ENCODE measurements at regions not wholly inside any gene's neighbourhood (a gene's known extent, or its start where the extent isn't known, plus 50 kb on each side); places are given as distances from the start of the nearest gene placed in this dataset.

GRCh38 chr1:72911656-72912055 lies 629.3 kb upstream of the NEGR1 start:
- no peak for DNase-seq

- no peak for DNase-seq
Observed at GRCh38 chr1:72896256-72896655, 613.9 kb upstream of the NEGR1 start.

GRCh38 chr1:72892461-72892860 lies 610.1 kb upstream of the NEGR1 start:
- DNase-seq: no peak

GRCh38 chr1:72891976-72892375 lies 609.6 kb upstream of the NEGR1 start:
- DNase-seq: no peak

DNA sequence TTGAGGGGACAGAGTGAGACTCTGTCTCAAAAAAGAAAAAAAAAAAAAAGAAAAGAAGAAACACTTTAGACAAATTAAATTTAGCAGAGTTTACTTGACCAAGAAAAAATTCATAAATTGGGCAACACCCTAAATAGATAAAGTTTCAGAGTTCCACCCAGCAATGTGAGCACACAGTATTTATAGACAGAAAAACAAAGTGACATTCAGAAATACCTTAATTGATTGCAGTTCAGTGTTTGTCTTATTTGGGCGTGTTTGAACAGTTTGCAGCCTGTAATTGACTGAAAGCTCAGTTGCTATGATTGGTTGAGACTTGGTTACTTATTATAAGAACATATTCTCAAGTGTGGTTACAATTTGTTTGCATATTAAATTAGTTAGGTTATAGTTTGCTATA lies 603.5 kb upstream of the NEGR1 start:
- no peak for DNase-seq

- no peak for DNase-seq
Observed at GRCh38 chr1:72885017-72885416, 602.7 kb upstream of the NEGR1 start.

GRCh38 chr1:72869873-72870272 lies 587.5 kb upstream of the NEGR1 start:
- DNase-seq: no peak

- no peak for DNase-seq
Observed at GRCh38 chr1:72869441-72869840, 587.1 kb upstream of the NEGR1 start.

DNA sequence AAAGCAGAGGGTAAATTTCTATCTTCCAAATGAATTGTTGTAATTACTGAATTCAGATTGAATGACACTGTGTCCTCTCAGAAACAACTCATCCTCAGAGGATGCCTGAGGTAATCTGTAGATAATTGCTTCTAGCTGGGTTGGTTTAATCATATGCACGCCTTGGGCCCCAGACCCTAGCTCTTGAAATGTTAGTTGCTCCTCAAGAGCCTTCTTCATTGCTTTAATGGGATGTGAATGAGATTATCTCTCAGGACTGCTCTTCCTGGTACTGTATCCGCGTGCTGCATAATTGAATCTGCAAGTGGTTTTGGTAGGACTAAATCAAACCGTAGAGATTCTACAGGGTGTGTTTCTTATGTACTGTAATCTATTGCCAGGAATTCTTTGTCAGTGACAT lies 569.3 kb upstream of the NEGR1 start:
- no peak for DNase-seq

DNA sequence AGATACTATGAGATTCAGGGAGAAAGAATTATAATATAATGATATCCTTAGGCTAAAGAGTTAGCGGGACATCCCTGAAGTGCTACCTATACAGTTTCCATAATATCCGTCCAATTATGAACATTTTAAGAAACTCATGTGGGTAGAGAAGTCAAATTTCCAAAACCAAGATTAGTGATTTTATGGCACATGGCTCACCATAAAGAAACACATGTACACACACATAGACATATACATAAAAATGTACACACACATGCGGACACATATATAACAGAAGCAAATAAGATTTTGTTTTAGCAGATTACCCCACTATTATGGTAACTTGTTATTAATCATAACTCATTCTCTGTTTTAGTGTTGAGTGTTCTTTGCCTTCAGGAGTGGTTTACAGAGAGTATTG lies 566.7 kb upstream of the NEGR1 start:
- no peak for DNase-seq

GRCh38 chr1:72847651-72848050 lies 565.3 kb upstream of the NEGR1 start:
- no peak for DNase-seq

DNA sequence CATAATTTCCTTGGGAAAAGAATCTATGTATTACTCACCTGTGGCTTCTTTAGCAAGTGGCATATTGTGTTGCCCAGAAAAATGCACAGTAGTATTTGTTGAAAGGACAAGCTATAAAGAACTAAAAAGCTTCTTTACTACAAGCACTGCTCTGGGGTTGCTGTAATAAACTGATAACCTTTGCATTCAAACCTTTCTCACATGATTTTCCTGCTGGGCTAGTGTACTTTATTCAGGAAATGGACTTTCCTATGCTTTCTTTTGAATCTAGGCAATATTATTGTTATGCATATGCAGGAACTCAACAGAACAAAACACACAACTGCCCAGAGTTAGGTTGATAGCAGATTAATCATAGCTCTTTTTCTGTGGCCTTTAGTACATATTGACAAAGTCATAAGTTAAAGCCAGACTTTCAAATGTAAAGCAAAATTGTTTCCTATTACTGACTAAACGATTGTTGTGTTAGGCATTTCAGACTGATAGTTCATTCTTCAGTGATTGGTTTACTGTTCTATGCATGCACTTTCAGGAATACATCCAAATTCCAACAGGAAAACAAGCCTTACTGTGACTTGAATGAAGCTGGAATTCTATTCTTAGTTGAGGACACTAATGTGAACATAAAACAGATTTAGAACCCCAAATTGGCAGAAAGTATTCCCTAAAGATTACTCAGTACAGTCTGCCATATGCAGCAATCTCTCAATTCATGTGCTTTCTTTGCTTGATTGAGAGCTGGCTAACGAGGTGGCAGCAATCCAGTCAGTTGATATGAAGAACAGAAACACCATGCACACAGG lies 564.3 kb upstream of the NEGR1 start:
- DNase-seq: no peak

DNA sequence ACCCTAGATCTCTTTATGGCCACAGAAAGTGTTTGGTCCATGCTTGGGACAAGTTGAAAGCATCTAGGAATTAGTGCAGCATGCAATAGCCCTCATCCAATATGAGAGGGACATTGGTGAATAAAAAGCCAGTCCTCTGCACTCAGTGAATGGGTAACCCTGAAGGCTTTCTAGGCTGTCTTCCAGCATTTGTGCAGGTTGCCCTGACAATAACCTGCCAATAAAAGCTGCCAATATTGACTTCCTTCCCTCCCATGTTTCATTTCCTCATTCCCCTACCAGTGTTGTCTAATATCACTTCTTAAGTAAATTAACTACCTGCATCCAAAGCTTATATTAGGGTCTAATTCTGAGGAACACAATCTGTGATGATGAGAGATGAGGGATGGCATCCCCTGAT lies 563.6 kb upstream of the NEGR1 start:
- no peak for DNase-seq

- no peak for DNase-seq
Observed at GRCh38 chr1:72845381-72845780, 563.0 kb upstream of the NEGR1 start.

- DNase-seq: no peak
Observed at GRCh38 chr1:72837781-72838180, 555.4 kb upstream of the NEGR1 start.

- DNase-seq: no peak
Observed at GRCh38 chr1:72830606-72831390, 548.5 kb upstream of the NEGR1 start.

DNA sequence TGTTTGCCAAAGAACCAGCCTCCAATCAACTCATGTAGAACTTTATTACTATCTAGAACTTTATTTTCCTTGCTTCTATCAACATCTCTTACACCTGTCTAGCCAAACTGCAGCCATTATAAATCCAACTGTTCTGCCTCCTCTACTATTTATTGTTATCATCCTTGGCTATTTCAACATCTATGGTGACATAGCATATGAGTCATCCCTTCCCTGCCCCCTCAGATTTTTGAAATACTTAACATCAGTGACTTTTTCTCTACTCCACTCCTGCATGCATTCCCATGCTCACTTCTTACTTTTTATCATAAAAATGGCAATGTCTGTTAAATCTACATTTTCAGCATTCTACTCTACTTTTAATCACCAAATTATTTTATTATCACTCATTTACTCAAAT lies 544.9 kb upstream of the NEGR1 start:
- DNase-seq: no peak

GRCh38 chr1:72804541-72804940 lies 522.2 kb upstream of the NEGR1 start:
- DNase-seq: no peak

DNA sequence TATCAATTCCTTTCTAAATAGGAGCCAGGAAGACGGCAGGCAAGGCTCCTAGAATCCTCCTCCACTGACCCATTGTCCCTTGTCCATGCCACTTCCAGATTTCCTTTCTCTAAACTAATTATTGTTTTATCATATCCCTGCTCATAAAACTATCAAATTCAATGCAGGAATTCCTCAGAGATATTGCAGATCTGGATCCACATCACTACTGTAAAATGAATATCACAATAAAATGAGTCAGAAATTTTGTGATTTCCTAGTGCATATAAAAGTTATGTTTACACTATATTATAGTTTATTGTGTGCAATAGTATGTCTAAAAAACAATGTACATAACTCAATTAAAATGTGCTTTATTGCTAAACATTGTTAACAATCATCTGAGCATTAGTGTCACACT lies 498.7 kb upstream of the NEGR1 start:
- no peak for DNase-seq

GRCh38 chr1:72780212-72780611 lies 497.9 kb upstream of the NEGR1 start:
- DNase-seq: no peak

DNA sequence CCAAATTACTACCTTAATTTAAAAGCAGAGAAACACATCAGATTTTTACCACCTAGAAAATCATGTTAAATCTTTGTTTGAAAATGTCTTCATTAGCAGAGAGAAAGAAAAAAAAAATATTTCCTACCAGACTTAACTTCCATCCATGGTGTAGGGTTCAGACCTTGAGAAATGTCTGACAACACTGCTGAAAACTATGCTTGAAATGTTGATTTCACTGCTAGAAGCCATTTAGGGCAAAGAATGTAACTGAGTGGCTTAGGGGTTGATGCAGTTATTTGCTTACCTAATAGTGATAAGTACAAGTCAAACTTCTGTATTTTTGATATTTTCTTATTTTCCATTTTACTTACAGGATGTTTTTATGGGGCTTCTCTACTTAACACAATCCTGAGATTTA lies 495.6 kb upstream of the NEGR1 start:
- DNase-seq: no peak

GRCh38 chr1:72763481-72763880 lies 481.1 kb upstream of the NEGR1 start:
- DNase-seq: no peak

DNA sequence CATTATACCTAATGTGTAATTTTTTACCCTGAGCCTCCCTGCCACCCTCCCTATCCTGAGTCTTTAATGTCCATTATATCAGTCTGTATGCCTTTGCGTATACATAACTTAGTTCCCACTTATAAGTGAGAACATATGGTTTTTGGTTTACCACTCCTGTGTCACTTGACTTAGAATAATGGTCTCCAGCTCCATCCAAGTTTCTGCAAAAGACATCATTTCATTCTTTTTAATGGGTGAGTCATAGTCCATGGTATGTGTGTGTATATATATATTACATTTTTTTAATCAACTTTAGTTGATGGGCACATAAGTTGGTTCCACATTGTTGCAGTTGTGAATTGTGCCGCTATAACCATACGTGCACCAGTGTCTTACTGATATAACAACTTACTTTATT lies 477.1 kb upstream of the NEGR1 start:
- no peak for DNase-seq

GRCh38 chr1:72757843-72758242 lies 475.5 kb upstream of the NEGR1 start:
- DNase-seq: no peak

GRCh38 chr1:72745413-72745812 lies 463.1 kb upstream of the NEGR1 start:
- no peak for DNase-seq

Data from activated CD4-positive, alpha-beta T cell treated with anti-CD3 and anti-CD28 coated beads for 48 hours (primary cell).